Fibroblast of skin of left quadriceps (primary cell): ENCODE measurements at regions not wholly inside any gene's neighbourhood (a gene's known extent, or its start where the extent isn't known, plus 50 kb on each side); places are given as distances from the start of the nearest gene placed in this dataset.
"Not testable (repeated sequence)": the region's sequence is repeated elsewhere in the genome, so short reads cannot be mapped to it uniquely, and the experiment has no call there.

ENCODE experiments used
- DNase-seq, 2 experiments: peaks; one replicate each; pipeline ENCODE4 v3.0.0-alpha.2; 2013; ENCODE audit warnings: low read depth in 2 of 2

DNA sequence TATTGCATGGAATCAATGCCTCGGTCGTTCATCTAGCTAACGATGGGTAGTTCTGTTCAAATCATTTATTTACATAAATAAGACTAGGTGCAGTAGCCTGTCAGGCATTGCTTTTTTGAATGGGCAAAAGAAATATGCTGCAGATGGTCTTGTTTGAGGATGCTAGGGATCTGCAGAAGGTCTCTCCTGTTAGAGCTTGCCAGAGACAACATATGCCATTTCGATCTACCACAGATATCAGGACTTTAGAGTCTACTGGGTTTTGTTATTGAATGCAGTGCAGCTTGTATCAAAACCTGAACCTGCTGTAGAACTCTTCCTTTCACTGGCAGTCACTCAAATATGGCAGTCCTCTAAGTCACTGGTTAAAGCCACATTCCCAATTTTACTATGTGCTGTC lies 381.1 kb upstream of the CDH10 start:
- no peak for DNase-seq

DNA sequence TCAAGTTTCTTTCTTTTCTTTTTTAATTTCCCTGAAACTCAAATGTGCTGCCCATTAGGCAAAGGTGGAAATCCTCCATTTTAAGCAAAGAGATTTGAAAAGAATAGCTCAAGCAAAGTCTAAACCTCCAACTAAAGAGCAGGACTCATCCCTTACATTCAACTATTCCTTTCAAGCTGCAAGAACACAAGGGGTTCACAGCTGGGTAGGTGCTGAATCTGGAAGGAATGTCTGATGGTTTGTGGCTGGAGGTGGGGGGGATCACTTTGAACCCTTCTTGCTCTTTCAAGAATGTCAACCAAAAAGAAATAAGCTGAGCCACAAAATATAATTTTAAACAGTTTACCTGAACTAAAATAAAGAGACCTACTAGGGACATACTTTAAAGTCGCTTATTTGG lies 375.7 kb upstream of the CDH10 start:
- no peak for DNase-seq

DNA sequence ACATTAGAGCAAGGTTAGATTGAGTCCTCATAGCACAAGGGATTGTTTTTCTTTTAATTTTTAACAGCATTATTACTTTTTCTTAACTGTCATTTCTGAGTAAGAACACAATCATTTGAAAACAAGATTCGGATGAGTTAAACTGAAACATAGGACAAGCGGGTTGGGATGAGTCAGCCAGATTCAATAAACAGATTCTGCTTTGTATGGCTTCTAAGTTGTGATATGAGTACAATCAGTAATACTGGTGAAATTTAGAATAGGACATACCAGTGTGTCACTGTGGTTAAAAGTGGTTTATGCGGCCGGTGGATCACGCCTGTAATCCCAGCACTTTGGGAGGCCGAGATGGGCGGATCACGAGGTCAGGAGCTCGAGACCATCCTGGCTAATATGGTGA lies 364.3 kb upstream of the CDH10 start:
- no peak for DNase-seq

DNA sequence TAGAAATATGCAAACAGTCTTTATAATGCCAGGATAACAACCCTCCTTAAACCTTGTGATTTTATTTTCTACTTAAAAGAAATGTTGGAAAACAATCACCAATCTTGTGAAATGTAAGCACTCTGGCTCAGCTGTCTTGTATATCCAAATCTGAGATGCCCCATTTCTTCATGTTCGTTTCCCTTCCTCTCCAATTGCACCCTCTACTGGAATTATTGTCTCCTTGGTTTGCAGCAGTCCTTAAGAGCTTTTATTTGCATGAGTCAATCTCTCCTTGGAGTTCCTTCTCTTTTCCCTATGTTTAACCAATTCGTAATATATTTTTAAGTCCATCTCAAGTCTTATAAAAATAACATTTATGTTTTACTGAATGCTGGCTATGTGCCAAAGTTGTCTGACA lies 362.0 kb upstream of the CDH10 start:
- peak; percentile 13 for DNase-seq

DNA sequence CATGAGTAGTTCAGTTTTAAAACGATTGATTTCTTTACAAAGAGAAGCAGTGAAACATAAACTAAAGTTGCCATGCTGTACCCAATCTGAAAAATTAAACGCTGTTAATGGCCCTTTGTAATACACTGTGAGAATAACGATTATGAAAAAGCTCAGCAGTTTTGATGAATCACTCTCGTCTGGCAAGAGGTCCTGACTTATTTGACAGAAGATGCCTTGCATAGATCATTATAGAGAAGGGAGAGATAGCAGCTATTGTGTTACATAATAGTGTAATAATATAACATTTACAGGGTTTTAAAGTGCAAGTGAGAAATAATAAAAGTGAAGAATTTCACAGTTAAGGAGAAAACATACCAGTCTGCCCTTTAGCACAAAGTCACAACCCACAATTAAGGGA lies 361.5 kb upstream of the CDH10 start:
- no peak for DNase-seq

DNA sequence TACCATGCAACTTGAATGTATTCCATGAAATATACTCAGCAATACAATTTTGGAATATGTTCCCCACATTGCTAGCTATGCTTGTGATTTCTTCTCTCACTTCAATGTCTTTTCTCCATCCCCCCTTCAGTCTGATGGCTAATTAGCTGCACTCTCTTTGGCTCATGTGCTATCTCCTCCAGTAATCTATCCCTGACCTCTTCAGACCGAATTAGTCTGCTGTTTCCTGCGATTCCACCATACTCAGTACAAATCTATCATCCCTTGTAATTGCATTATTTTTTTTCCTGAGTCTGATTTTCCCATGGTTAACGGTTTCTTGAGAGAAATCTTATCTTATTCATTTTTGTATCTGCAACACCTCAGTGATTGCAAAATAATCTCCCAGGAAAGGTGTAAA lies 360.7 kb upstream of the CDH10 start:
- DNase-seq: no peak

DNA sequence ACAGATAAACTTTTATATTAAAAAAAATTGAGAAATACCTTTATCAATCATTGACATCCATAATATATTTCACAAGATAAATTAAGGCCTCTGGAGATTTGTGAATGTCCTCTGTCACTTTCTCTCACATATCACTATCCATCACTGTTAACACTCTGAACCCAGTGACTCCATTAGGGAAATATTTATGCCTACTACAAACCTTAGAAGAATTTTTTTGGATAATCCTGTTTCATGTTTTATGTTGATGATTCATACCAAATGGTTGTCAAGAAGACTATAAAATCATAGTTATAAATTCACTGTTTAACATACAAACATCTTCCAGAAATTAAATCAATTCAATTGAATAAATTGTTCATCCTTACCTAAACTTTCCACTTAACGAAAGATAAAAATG lies 357.6 kb upstream of the CDH10 start:
- DNase-seq: no peak

DNA sequence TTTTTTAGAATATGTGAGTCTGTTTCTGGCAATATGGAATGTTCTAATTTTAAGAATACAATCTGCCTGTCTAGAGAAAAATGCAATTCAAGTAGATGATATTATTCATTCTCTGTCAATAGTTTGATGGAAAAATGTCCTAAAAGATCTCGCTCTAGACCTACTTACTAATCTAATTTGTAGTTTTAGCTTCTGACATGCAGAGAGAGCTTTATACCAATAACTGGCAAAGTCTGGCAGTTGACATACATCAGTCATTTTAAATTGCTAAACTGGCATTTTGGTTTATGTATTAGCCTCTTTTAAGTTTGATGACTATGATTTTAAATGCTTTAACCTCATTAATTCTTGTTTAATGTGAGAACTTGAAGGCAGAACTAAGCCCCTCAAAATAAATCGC lies 355.0 kb upstream of the CDH10 start:
- DNase-seq: no peak

DNA sequence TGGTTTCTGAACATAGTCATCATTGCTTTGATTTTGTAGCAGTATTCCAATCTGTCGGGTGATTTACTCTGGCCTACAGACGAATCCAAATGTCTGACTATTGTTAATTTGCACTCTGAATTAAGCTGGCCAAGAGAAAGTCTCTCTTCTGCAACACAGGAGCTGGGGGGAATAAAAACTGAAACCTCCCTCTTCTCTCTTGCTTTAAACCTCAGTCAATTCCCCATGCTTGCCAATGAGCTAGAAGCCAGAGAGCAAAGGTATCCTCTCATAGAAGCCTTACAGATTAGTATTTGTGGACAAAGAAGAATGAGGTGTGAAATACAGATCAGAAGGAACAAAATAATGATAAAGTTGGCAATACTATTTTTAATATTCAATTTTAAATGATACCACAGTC lies 353.9 kb upstream of the CDH10 start:
- no peak for DNase-seq

DNA sequence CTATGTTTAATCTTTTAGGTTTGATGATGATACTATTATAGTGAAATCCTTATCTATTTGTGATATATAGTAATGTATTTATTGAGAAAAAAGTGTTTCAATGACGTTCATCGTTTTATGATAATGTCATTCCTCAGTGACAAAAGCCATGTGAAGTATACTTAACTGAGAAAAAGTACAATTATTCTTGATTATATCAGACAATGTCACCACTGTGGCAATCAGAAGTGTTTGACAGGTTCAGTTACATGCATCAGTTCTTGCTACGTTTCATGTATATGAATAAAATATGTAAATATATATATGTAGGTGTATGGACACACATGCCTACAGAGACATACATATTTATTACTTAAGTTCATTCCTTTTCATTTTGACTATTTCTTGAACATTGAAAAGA lies 341.5 kb upstream of the CDH10 start:
- no peak for DNase-seq

DNA sequence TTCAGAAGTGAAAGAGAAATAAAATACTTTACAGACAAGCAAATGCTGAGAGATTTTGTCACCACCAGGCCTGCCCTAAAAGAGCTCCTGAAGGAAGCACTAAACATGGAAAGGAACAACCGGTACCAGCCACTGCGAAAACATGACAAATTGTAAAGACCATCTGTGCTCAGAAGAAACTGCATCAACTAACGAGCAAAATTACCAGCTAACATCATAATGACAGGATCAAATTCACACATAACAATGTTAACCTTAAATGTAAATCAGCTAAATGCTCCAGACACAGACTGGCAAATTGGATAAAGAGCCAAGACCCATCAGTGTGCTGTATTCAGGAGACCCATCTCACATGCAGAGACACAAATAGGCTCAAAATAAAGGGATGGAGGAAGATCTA lies 333.8 kb upstream of the CDH10 start:
- not testable (repeated sequence) for DNase-seq

DNA sequence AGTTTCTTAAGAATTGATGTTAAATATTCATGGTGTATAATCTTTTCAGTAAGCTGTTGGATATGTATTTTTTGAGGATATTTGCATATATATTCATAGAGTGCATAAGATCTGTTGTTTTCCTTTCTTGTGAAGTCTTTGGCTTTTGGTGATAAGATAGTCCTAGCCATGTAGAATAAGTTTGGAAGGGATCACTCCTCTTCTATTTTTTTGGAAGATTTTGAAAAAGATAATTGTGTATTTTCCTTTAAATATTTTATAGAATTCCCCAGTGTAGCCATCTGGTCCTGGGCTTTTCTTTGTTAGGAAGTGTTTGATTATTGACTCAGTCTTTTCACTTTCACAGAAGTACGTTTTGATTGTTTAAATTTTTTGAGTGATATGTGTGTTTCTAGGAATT lies 318.8 kb upstream of the CDH10 start:
- DNase-seq: no peak

DNA sequence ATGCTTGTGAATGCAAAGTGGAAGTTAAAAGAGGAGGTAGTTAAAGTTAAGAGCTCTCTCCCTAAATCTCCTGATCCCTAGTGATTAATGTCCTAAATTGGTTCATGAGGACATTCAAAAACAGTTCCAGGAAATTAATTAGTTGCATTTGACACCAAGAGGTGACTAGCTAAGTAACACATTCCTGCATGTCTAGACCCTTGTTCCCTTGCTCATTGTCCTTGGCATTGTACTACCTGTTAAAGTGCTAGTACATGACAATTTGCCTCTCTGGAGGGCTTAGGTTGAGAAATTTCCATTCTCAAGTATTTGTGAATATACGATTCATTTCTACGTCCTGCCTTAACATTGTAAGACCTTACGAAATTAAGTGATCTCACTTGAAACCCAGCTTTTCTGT lies 278.6 kb upstream of the CDH10 start:
- DNase-seq: no peak

DNA sequence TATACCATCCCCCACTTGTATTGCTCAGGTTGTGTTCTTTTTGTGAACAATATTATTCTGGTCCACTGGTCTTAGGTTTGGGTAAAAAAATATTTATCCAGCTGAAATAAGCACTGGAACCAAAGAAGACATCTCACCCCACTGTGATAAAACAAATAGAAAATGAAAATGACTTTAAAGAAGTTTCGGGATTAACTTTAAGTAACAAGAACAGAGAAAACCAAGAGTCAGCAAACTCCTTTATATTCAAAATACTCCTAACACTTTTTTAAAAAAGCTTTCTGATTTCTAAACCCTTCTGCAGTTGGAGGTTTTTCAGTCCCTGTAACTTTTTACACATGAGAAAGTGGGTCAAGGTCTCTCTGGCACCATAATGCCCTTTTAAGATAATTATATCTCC lies 273.9 kb upstream of the CDH10 start:
- DNase-seq: no peak

DNA sequence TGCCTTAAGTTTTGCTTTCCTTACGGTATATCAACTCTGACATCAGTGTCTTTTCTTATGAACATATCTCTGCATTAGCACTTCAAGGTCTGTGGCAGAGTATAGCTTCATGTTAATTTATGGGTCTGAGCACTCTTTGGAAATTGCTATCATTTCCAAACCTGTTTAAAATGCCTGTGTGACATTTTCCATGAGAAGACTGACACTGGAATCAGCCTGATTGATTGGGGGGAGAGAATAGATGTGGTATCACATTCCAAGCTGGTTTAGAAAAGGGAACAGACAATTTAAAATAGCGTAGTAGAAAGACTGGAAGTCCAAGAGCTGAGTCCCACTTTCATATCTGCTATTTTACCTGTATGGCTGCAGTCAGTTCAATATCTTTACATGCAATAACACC lies 272.1 kb upstream of the CDH10 start:
- DNase-seq: no peak

DNA sequence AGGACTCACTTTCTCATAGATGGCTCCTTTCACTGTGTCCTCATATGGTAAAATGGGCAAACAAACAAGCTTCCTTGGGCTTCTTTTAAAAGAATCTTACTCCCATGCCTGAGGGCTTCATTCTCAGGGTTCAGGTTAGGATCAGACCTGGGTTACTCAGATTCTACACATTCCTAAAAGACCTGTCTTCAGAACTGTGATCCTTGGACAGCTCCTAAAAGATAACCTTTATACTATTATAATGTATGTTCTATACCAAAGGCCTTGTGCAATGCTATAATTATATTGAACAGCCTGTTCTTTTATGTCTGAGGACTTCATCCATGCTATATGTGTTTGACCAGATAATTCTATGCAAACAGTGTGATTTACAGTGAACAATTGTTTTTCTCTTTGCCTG lies 264.4 kb upstream of the CDH10 start:
- DNase-seq: no peak

DNA sequence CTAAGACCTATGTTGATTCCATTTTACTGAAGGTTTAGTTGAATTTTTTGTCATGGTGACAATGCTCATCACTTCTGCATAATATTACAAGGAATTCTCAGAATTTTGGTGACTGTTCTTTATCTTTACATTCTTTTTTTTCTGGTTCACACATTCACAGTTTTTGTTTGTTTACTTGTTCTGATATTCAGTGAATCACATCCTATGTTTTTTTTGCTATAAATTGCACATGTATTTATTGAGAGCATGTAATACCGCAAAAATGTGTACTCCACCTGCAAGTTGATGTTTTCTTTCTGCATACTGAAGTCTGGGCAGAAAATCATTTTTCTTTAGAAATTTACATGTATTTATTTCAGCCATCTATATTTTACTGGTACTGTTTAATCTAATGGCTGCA lies 261.9 kb upstream of the CDH10 start:
- DNase-seq: no peak

DNA sequence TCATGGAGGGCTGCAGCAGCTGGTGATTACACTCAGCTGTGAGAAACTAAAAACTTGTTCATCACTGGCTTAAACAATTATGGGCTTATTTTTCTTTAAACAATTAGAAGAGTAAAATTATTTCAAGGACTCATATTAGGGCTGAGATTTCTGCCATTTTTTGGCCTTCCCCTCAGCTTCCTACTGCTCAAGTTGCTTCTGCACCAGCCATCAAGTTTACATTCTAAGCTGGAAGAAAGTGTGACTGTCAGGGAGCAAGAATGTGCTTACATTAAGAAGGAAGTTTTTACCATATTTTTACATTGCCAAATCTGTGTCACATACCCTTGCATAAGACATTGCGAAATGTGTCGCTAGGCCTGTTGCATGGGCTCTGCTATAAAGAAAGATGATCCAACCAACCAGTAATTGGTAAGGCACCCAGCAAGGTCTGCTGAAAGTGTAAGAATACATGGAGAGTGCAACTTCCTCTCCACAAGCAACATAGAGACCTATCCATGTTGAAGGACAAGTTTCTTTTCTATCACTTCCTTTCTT lies 260.3 kb upstream of the CDH10 start:
- DNase-seq: peak; percentile 3 to 10

DNA sequence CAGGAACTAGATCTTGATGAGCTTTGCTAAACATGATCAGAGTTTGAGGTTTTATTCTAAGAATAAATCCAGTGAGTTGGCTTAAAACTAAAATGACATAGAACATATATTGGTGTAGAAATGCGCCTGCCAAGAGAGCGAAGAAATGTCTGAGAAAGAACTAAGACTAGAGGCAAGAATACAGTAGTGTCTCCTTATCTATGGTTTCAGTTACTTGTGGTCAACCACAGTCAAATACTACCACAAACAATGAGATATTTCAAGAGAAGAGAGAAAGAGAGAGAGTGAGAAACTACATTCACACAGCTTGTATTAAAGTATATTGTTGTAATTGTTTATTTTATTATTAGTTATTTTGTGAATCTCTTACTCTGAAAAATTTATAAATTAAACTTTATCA lies 254.4 kb upstream of the CDH10 start:
- no peak for DNase-seq

DNA sequence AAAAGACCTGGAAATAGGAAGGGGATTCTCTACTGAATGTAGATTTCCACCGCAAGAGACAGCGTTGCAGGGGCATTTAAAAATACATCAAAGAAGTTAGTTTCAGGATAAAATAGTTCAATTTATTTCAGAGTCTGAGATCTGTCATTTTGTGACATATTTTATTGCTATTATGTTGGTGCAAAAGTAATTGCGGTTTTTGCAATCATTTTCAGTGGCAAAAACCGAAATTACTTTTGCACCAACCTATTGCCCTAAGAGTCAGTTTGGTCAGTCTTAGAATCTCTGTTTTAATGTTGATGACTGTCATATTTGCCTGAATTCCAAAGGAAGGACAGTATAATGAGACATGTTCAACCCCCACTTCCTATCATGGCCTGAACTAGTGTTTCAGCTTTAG lies 219.5 kb upstream of the CDH10 start:
- no peak for DNase-seq

DNA sequence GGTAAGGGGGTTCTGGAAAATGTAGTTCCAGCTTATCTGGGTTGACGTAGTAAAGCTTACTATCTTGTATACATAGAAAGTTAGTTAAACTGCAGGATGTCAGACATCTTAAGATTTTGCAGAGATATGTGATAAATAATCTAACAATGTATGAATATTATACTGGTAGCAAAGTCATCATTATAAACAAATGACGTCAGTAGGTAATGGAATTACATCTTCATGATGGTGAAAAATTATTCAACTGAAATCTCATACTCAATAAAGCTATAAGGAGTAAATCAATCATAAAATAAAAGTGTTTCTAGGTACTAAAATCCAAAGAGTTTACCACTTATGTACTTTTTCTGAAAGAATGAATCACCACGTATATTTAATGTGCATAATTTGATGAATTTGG lies 217.3 kb upstream of the CDH10 start:
- no peak for DNase-seq

DNA sequence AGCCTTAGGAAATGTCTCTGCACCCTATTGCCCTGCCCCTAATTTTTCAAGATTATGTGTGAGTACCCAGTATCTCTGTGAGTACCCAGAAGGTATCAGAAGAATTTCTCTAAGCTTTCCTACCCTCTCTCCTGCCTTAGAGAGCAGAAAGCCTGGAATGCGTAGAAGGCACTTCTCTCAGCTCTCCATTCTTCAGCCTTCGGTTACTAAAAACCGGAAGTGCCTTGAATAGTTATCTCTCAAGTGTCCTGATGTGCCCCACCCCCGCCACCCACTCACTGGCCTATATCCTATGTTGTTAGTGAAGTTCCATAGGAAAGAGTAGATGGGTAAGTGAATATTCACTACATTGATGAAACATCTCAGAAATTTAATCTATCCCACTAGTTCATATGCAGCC lies 210.7 kb upstream of the CDH10 start:
- no peak for DNase-seq

DNA sequence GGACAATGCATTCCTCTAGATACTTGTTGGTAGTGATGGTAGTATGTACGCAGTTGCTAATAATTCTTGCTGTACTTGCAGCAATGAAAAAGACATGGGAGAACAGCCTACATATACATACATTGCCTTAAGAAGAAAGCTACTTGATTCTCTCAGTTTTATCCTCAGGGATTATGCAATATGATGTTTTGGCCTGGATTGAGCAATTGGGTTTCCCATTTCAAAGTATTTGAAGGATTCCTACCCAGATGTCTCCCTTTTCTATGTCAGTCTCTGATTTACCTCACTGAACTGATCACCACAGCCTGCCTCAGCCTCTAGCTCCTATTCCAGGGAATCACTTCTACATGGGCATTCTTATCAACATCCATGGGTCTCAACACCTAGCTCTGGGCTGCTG lies 210.1 kb upstream of the CDH10 start:
- DNase-seq: peak in 1 of 2 experiments; percentile 0

DNA sequence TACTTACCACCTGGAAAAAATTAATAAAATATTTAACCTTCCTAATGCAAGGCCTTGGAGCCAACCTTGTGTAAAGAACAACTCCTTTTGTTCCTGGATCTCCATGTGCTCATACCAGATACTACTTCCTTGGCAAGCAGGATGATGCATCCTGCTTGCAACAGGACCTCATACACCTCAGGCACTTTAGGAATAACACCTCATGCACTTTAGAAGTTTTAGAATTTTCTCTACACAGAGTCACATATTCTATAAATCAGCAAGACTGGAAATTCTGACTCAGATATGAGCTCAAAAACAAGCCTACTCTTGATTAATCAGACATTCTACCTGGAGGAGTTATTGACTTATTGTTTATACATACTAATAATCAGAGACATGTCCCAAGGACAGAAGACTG lies 209.6 kb upstream of the CDH10 start:
- no peak for DNase-seq

DNA sequence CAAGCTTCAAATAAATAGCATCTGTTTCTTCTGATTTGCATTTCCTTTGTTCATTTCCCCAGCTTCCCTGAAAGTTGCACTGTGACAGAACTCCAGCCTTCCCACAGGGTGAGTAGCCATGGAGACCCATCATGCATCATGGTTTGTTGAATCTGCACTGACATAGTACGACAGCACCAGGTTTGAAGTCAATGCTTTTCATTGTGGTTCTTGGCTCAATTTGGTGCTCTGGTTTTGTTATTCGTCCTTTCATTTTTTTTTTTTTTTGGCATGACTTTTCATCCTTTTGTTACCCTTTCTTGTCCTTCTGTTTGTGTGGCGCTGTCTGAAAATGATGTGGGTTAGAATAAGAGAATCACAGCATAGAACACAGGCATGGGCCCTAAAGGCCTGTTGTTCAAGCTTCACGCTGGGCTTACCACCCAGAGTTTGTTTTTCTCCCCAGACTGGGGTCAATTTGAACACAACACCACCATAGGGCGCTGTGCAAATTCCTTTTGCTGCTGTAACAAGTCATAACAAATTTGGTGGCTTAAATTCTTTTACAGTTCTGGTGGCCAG lies 206.2 kb upstream of the CDH10 start:
- DNase-seq: no peak
